HG03354 (cell line): ENCODE measurements at regions not wholly inside any gene's neighbourhood (a gene's known extent, or its start where the extent isn't known, plus 50 kb on each side); places are given as distances from the start of the nearest gene placed in this dataset.

Experiments used
- ATAC-seq: cut with Tn5 transposase; IDR thresholded peaks from one replicate; pipeline ENCODE4 v1.9.1; 2021; ENCODE audit warnings: mild to moderate bottlenecking; ENCODE audit not compliant: unreplicated experiment, poor library complexity, severe bottlenecking

GRCh38 chr1:60763741-60764140, 318.6 kb upstream of the NFIA start:
- no peak for ATAC-seq

- ATAC-seq, result no peak
Observed at GRCh38 chr1:60762911-60763310, 319.4 kb upstream of the NFIA start.

- no peak for ATAC-seq
Observed at GRCh38 chr1:60762176-60762575, 320.2 kb upstream of the NFIA start.

DNA sequence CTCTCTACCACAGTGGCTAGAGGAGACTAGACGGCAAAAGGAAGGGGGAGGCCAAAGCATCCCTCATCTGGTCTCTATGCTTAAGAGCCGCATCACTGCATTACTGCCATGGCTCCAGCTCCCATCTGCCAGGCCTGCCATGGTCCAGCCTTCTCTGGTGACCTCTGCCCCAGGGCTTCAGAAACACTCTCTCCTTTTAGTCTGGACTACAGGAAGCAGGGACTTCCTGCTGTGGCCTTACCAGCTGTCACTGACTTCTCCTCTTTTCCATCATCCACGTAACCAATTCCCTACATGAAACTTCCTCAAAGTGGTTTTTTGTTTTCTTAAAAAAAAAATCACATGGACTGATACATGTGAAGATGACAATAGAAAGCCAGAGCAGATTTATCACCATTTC, 323.1 kb upstream of the NFIA start:
- no peak for ATAC-seq

DNA sequence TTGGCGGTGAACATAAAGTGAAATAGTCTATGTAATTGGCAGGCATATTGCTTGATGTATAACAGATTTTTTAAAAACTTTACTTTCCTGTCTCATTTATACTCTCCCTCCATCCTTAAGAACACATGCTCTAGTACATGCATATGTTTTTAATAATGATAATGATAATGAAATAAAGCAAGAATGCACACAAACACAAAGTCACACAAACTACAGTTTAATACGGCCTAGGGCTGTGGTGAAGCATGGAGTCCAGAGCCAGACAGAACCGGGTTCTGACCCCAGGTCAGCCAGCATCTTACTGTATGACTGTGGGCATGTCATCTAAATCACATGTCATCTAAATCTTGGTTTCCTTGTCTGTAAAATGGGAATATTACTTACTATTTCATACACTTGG, 324.9 kb upstream of the NFIA start:
- no peak for ATAC-seq

DNA sequence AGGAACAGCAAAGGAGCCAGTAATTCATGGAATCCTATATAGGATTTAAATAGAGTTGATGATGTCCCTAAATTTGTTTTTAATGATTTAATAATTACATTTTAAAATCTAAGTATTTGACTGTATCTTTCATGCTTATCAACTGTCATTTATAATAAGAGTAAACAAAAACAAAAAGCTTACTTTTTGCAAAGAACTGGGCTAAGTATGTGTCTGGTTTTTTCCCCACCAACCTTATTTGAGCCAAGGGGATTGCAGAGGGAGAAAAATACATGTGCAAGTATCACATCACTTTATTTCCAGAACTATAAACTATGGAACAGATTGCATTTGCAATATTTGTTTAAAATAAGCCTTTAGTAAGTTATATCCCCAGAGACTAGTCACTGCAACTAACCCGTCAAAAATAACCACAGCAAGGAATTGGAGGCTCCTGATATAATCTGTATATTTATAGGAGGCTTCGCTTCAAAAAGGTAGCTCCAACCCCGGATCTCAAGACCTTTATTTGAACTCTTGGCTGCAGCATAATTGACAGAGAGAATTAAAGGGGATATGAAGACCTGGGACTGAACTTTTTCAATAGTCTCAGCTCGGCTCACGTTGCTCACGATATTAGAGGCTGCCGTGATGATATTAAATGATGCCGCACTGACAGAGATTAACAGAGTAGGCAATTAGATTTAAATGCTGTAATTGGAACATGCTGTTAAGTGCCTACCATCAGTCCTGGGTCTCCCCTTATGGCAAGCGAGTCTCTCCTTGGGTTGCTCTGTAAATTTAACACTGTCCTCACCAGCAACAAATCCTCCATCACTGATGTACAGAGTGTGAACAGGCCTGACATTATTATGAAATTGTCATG, 329.1 kb upstream of the NFIA start:
- ATAC-seq, result no peak

- ATAC-seq, result no peak
Observed at GRCh38 chr1:60751306-60751705, 331.1 kb upstream of the NFIA start.

DNA sequence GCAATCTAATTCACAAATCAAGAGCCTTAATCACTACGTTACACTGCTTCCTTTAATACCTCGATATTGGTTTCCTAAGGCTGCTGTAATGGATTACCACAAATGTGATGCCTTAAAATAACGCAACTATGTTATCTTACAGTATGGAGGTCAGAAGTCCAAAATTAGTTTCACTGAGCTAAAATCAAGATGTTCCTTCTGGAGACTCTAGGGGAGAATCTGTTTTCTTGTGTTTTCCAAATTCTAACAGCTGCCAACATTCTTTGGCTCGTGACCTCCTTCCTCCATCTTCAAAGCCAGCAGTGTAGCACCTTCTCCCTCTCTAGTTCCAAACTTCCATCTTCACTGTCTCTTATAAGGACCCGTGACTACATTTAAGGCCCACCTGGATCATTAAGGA, 335.0 kb upstream of the NFIA start:
- no peak for ATAC-seq

DNA sequence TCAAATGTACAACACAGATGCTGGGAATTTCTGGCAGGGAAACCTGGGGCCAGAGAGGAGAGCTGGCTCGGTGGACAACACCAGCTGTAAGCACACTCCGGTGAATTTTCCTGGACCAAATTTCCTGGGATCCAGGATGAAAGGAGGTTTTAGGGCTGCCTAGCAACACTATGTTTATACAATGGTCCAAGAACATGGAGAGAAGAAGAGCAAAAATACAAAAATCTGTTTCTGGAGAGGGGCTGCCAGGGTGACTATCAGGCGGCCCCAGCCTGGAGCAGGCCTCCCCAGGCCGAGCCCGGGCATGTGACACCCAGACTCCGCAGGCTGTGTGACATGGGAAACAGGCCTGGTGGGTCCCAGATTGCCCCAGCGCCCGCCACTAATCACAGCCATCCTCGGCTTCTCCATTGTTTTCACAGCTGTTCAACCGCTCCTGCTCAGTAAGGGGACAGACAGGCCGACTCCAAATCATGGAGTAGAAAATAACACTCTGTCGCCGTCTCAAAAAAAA, 336.0 kb upstream of the NFIA start:
- ATAC-seq, result no peak

GRCh38 chr1:60745484-60745883, 336.9 kb upstream of the NFIA start:
- ATAC-seq, result no peak

- no peak for ATAC-seq
Observed at GRCh38 chr1:60742339-60742738, 340.0 kb upstream of the NFIA start.

GRCh38 chr1:60740154-60740553, 342.2 kb upstream of the NFIA start:
- ATAC-seq, result no peak

DNA sequence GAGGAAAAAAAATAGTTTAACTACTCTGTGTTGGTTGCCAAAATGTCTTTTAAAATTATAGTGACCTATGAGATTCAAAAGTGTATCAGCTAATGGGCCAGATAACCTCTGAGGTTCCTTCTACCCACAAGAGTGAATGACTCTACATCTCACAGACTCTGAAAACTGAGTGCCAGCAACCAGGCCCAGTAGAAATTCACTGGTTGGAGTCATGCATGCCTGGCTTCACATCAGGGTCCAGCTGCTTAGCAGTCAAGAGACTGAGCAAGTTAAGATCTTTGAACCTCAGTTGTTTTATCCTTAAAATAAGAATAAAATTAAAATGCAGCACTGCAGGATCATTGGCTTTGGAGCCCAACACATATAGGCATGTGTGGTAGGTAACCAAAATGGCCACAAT, 342.6 kb upstream of the NFIA start:
- no peak for ATAC-seq

DNA sequence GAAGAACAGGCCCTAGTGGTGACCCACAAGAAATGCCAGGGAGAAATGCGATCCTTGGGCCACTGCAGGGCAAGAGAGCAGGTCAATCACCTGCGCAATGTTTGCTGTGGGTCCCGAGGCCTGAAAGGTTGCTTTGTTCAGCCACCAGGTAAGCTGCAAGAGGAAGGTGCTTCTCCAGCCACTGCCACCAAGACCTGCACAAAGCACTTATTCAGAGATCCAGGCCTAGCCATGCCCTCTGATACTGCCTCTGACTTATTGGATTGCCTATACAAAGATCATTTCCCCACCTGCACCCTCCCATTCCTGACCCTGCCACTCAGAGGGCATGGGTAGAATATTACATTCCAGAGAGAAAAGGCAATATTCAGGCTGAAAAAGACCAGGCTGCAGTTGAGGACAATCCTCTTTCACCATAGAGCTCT, 349.4 kb upstream of the NFIA start:
- ATAC-seq, result no peak

GRCh38 chr1:60731321-60731720, 351.0 kb upstream of the NFIA start:
- no peak for ATAC-seq

DNA sequence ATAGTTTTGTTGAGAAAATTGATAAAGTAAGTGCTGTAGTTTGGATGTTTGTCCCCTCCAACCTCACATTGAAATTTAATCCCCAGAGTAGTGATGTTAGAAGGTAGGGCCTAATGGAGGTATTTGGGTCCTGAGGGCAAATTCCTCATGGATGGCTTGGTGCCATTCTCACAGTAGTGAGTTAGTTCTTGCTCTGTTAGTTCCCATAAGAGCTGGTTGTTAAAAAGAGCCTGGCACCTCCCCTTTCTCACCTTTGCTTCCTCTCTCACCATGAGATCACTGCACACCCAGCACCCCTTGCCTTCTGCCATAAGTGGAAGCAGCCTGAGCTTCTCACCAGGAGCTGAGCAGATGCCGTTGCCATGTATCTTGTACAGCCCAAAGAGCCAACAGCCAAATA, 354.8 kb upstream of the NFIA start:
- ATAC-seq, result no peak

- no peak for ATAC-seq
Observed at GRCh38 chr1:60716472-60716871, 365.9 kb upstream of the NFIA start.

DNA sequence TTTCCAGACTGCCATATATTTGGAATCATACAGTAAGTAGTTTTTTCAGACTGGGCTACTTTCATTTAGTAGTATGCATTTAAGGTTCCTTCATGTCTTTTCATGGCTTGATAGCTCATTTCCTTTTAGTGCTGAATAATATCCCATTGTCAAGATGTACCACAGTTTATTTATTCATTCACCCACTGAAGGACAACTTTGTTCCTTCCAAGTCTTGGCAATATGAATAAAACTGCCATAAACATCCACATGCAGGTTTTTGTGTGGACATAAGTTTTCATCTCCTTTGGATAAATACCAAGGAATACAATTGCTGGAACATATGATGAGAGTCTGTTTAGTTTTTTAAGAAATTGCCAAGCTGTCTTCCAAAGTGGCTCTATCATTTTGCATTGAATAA, 366.4 kb upstream of the NFIA start:
- no peak for ATAC-seq

DNA sequence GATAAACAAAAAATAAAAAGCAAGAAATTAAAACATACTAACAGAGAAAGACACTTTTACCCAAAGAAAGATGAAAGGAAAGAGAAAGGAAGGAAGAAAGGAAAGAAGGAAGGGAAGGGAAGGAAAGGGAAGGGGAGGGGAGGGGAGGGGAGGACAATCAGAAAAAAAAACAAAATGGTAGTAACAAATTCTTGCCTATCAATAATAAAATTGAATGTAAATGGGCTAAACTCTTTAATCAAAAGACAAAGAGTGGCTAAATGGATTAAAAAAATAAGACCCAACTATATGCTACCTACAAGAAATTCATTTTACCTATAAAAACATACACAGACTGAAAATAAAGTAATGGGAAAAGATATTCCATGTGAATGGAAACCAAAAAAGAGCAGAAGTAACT, 372.9 kb upstream of the NFIA start:
- no peak for ATAC-seq

- ATAC-seq, result no peak
Observed at GRCh38 chr1:60705026-60705425, 377.3 kb upstream of the NFIA start.

- no peak for ATAC-seq
Observed at GRCh38 chr1:60703155-60703554, 379.2 kb upstream of the NFIA start.

DNA sequence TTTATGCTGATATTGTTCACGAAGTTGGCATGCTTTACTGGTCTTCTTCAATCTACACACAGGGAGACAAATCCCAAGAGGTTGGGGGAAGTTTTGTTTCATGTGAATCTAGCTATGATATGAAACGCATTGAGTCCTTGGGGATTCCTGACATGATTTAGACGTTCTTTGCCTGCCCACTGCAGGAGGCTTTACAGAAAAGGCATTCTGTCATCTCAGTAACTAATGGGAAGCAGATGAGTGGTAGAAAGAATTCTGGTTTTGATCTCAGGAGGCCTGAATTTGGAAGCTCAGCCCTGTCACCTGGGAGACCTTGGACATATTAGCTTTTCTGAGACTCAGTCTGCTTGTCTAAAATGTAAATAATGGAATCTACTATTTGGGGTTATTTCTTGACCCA, 383.0 kb upstream of the NFIA start:
- no peak for ATAC-seq
